ENCODE measurements at regions not wholly inside any gene's neighbourhood (a gene's known extent, or its start where the extent isn't known, plus 50 kb on each side); places are given as distances from the start of the nearest gene placed in this dataset.

- BruUV-seq (replicated peaks), result no TSS peak
- peaks cover 12% of the 10 kb centered on the region for H3K27me3 Mint-ChIP-seq (ENCODE audit: insufficient read depth, unreplicated experiment)
- TF ChIP-seq, protein P1, sequence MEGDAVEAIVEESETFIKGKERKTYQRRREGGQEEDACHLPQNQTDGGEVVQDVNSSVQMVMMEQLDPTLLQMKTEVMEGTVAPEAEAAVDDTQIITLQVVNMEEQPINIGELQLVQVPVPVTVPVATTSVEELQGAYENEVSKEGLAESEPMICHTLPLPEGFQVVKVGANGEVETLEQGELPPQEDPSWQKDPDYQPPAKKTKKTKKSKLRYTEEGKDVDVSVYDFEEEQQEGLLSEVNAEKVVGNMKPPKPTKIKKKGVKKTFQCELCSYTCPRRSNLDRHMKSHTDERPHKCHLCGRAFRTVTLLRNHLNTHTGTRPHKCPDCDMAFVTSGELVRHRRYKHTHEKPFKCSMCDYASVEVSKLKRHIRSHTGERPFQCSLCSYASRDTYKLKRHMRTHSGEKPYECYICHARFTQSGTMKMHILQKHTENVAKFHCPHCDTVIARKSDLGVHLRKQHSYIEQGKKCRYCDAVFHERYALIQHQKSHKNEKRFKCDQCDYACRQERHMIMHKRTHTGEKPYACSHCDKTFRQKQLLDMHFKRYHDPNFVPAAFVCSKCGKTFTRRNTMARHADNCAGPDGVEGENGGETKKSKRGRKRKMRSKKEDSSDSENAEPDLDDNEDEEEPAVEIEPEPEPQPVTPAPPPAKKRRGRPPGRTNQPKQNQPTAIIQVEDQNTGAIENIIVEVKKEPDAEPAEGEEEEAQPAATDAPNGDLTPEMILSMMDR (IDR thresholded peaks at IDR 0.05; ENCODE audit: unreplicated experiment), result no peak
- H3K36me3 Mint-ChIP-seq (ENCODE audit: insufficient read depth, unreplicated experiment), result no peaks in the 10 kb centered on the region
- no peak overlapping the region for H3K4me3 Mint-ChIP-seq (ENCODE audit: unreplicated experiment)
- no peak overlapping the region for H3K27ac Mint-ChIP-seq (ENCODE audit: low read depth, unreplicated experiment)
- H3K9me3 Mint-ChIP-seq (ENCODE audit: unreplicated experiment), result no peaks in the 10 kb centered on the region
- POLR2A ChIA-PET, result no interaction called here
- H3K4me1 Mint-ChIP-seq (ENCODE audit: insufficient read depth, unreplicated experiment), result no peaks in the 10 kb centered on the region
- no peak for DNase-seq (ENCODE audit: unreplicated experiment)
- CTCF ChIA-PET, result no interaction called here
- intact Hi-C loops (cut with micrococcal nuclease), result no loop called here
Observed at GRCh38 chr6:18883268-18883667, 496.1 kb downstream of the RNF144B start.

- H3K4me1 Mint-ChIP-seq (ENCODE audit: insufficient read depth, unreplicated experiment), result no peaks in the 10 kb centered on the region
Observed at GRCh38 chr6:18883851-18884250, 496.7 kb downstream of the RNF144B start.

DNA sequence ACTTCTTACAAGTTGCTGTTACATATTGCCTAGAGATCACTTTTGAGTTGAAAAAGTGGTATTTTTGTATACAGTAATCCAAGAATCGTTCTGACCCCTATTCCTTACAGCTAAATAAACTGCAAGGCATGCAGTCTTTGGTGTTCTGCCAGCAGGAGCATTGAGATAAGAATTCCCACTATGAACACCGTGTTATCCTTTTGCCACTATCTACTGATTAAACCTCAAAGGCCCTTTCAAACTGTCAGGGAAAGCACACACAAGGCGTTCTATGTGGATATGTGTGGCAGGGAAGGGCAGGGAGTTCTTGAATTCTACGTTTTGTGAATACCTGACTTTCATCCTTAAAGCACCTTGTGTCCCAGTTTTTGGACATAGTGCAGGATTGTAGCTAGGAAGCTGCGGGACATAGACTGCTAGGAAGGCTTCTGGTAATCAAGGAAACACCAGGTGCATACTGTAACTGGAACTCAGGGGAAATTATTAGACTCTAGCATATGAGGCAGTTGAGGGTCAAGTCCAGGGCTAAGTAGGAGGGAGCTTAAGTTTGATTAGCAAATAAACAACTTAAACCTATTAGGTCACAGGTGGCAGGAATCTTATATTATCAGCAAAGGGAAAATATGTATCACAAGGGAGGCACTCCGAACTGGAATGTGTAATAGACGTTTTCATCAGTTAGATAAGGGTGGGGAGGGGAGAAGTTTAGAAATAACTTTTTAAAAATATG is 506.6 kb downstream of the RNF144B start:
- ChIA-PET POLR2A (interaction anchor here (1.1 kb wide), 1 partner anchor 9 kb away, joined by 3 read pairs; no protein-coding TSS in a partner anchor), CTCF (no interaction called here)
- no peak overlapping the region for H3K27ac Mint-ChIP-seq (ENCODE audit: low read depth, unreplicated experiment)
- H3K4me3 Mint-ChIP-seq (ENCODE audit: unreplicated experiment), result no peak overlapping the region
- no peak for DNase-seq (ENCODE audit: unreplicated experiment)
- intact Hi-C loops (cut with micrococcal nuclease), result no loop called here
- H3K36me3 Mint-ChIP-seq (ENCODE audit: insufficient read depth, unreplicated experiment), result no peaks in the 10 kb centered on the region
- H3K4me1 Mint-ChIP-seq (ENCODE audit: insufficient read depth, unreplicated experiment), result no peaks in the 10 kb centered on the region
- TF ChIP-seq, protein P1 (IDR thresholded peaks at IDR 0.05; ENCODE audit: unreplicated experiment), result no peak
- no peaks in the 10 kb centered on the region for H3K27me3 Mint-ChIP-seq (ENCODE audit: insufficient read depth, unreplicated experiment)
- no peaks in the 10 kb centered on the region for H3K9me3 Mint-ChIP-seq (ENCODE audit: unreplicated experiment)
- no TSS peak for BruUV-seq (replicated peaks)

More at GRCh38 chr6:18883851-18884250, 496.7 kb downstream of the RNF144B start:
- no peak for DNase-seq (ENCODE audit: unreplicated experiment)
- CTCF ChIA-PET, result interaction anchor here (0.6 to 1.8 kb wide), 2 partner anchors 134 to 970 kb away, joined by 3 to 8 read pairs; no protein-coding TSS in a partner anchor
- Mint-ChIP-seq H3K4me3 (ENCODE audit: unreplicated experiment) (no peak overlapping the region), H3K27me3 (ENCODE audit: insufficient read depth, unreplicated experiment) (peaks cover 12% of the 10 kb centered on the region), H3K36me3 (ENCODE audit: insufficient read depth, unreplicated experiment) (no peaks in the 10 kb centered on the region), H3K27ac (ENCODE audit: low read depth, unreplicated experiment) (no peak overlapping the region), H3K9me3 (ENCODE audit: unreplicated experiment) (no peaks in the 10 kb centered on the region)
- BruUV-seq (replicated peaks), result no TSS peak
- intact Hi-C loops (cut with micrococcal nuclease), result no loop called here
- POLR2A ChIA-PET, result no interaction called here
- TF ChIP-seq, protein P1 (IDR thresholded peaks at IDR 0.05; ENCODE audit: unreplicated experiment), result no peak

DNA sequence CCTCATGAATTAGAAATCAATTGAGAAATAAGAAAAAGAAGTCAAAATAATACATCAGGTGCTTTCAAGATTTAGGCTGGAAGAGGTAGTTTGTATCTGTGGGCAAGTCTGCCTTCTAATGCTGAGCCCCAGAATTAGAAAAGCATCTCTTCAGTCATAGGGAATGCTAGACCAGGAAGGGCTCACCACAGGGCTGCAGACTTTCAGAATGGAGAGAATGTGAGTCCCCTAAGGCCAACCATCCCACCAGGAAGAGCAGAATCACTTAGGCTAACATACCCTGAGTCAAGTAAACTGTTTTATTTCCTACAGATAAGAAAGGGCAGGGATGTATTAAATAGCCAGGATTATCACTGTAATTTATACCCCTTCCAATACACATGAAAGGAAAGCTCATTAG is 510.2 kb downstream of the RNF144B start:
- ChIA-PET CTCF (no interaction called here), POLR2A (no interaction called here)
- BruUV-seq (replicated peaks), result no TSS peak
- Mint-ChIP-seq H3K27ac (ENCODE audit: low read depth, unreplicated experiment) (no peak overlapping the region), H3K27me3 (ENCODE audit: insufficient read depth, unreplicated experiment) (no peaks in the 10 kb centered on the region), H3K36me3 (ENCODE audit: insufficient read depth, unreplicated experiment) (no peaks in the 10 kb centered on the region), H3K4me3 (ENCODE audit: unreplicated experiment) (no peak overlapping the region), H3K4me1 (ENCODE audit: insufficient read depth, unreplicated experiment) (no peaks in the 10 kb centered on the region), H3K9me3 (ENCODE audit: unreplicated experiment) (no peaks in the 10 kb centered on the region)
- TF ChIP-seq, protein P1 (IDR thresholded peaks at IDR 0.05; ENCODE audit: unreplicated experiment), result no peak
- no peak for DNase-seq (ENCODE audit: unreplicated experiment)
- intact Hi-C loops (cut with micrococcal nuclease), result no loop called here

Data from MCF 10A (cell line).